Activated naive CD8-positive, alpha-beta T cell treated with anti-CD3 and anti-CD28 coated beads for 36 hours (primary cell): ENCODE measurements at regions not wholly inside any gene's neighbourhood (a gene's known extent, or its start where the extent isn't known, plus 50 kb on each side); places are given as distances from the start of the nearest gene placed in this dataset.
"Not testable (repeated sequence)": the region's sequence is repeated elsewhere in the genome, so short reads cannot be mapped to it uniquely, and the experiment has no call there.

Experiments
- DNase-seq: peaks from one replicate; pipeline ENCODE4 v3.0.0; 2021
- H3K27ac Mint-ChIP-seq: one replicate; pipeline ENCODE4 v1.8.0; 2022; ENCODE audit warnings: mild to moderate bottlenecking, moderate library complexity, mixed read lengths
- H3K27me3 Mint-ChIP-seq: one replicate; pipeline ENCODE4 v1.8.0; 2022; ENCODE audit warnings: mild to moderate bottlenecking, mixed read lengths
- H3K36me3 Mint-ChIP-seq: one replicate; pipeline ENCODE4 v1.8.0; 2021; ENCODE audit warnings: mild to moderate bottlenecking, mixed read lengths
- H3K4me1 Mint-ChIP-seq: one replicate; pipeline ENCODE4 v1.8.0; 2021; ENCODE audit warnings: mixed read lengths
- H3K4me3 Mint-ChIP-seq: one replicate; pipeline ENCODE4 v1.8.0; 2022; ENCODE audit warnings: mild to moderate bottlenecking, moderate library complexity, mixed read lengths
- H3K9me3 Mint-ChIP-seq: one replicate; pipeline ENCODE4 v1.8.0; 2022; ENCODE audit warnings: mixed read lengths

GRCh38 chr14:82889701-82890100 lies 1356.0 kb upstream of the SEL1L start:
- no peak for DNase-seq
- Mint-ChIP-seq H3K9me3 (peaks cover 23% of the 10 kb centered on the region), H3K4me1 (no peaks in the 10 kb centered on the region), H3K27ac (no peak overlapping the region), H3K4me3 (no peak overlapping the region), H3K27me3 (no peaks in the 10 kb centered on the region), H3K36me3 (no peaks in the 10 kb centered on the region)

- no peak for DNase-seq
- no peaks in the 10 kb centered on the region for H3K36me3 Mint-ChIP-seq
- no peak overlapping the region for H3K27ac Mint-ChIP-seq
- no peaks in the 10 kb centered on the region for H3K4me1 Mint-ChIP-seq
- H3K4me3 Mint-ChIP-seq = no peak overlapping the region
- no peaks in the 10 kb centered on the region for H3K27me3 Mint-ChIP-seq
- H3K9me3 Mint-ChIP-seq = peaks cover 10% of the 10 kb centered on the region
Observed at GRCh38 chr14:82896476-82896875, 1362.8 kb upstream of the SEL1L start.

- DNase-seq = no peak
- no peak overlapping the region for H3K27ac Mint-ChIP-seq
- no peaks in the 10 kb centered on the region for H3K36me3 Mint-ChIP-seq
- H3K4me1 Mint-ChIP-seq = no peaks in the 10 kb centered on the region
- H3K9me3 Mint-ChIP-seq = peaks cover 4% of the 10 kb centered on the region
- no peak overlapping the region for H3K4me3 Mint-ChIP-seq
- H3K27me3 Mint-ChIP-seq = no peaks in the 10 kb centered on the region
Observed at GRCh38 chr14:82897469-82898308, 1364.0 kb upstream of the SEL1L start.

GRCh38 chr14:82905762-82906161 lies 1372.1 kb upstream of the SEL1L start:
- Mint-ChIP-seq H3K9me3 (peaks cover 12% of the 10 kb centered on the region), H3K27ac (no peak overlapping the region), H3K4me1 (no peaks in the 10 kb centered on the region), H3K36me3 (no peaks in the 10 kb centered on the region), H3K4me3 (no peak overlapping the region), H3K27me3 (no peaks in the 10 kb centered on the region)
- DNase-seq = no peak

GRCh38 chr14:82911930-82912329 lies 1378.3 kb upstream of the SEL1L start:
- no peak overlapping the region for H3K27ac Mint-ChIP-seq
- DNase-seq = no peak
- H3K27me3 Mint-ChIP-seq = no peaks in the 10 kb centered on the region
- no peaks in the 10 kb centered on the region for H3K36me3 Mint-ChIP-seq
- peaks cover 13% of the 10 kb centered on the region for H3K9me3 Mint-ChIP-seq
- no peaks in the 10 kb centered on the region for H3K4me1 Mint-ChIP-seq
- no peak overlapping the region for H3K4me3 Mint-ChIP-seq

GRCh38 chr14:82913396-82913795 lies 1379.7 kb upstream of the SEL1L start:
- Mint-ChIP-seq H3K4me1 (no peaks in the 10 kb centered on the region), H3K27ac (no peak overlapping the region), H3K36me3 (no peaks in the 10 kb centered on the region), H3K4me3 (no peak overlapping the region), H3K9me3 (peaks cover 12% of the 10 kb centered on the region), H3K27me3 (no peaks in the 10 kb centered on the region)
- DNase-seq = no peak

- no peaks in the 10 kb centered on the region for H3K27me3 Mint-ChIP-seq
- no peak overlapping the region for H3K27ac Mint-ChIP-seq
- no peaks in the 10 kb centered on the region for H3K36me3 Mint-ChIP-seq
- H3K4me3 Mint-ChIP-seq = no peak overlapping the region
- H3K4me1 Mint-ChIP-seq = no peaks in the 10 kb centered on the region
- DNase-seq = no peak
- H3K9me3 Mint-ChIP-seq = peaks cover 16% of the 10 kb centered on the region
Observed at GRCh38 chr14:82915381-82915780, 1381.7 kb upstream of the SEL1L start.

- H3K9me3 Mint-ChIP-seq = peaks cover 3% of the 10 kb centered on the region
- DNase-seq = no peak
- no peaks in the 10 kb centered on the region for H3K27me3 Mint-ChIP-seq
- H3K27ac Mint-ChIP-seq = no peak overlapping the region
- H3K4me3 Mint-ChIP-seq = no peak overlapping the region
- H3K4me1 Mint-ChIP-seq = no peaks in the 10 kb centered on the region
- no peaks in the 10 kb centered on the region for H3K36me3 Mint-ChIP-seq
Observed at GRCh38 chr14:82935691-82936090, 1402.0 kb upstream of the SEL1L start.

- peaks cover 5% of the 10 kb centered on the region for H3K9me3 Mint-ChIP-seq
- no peaks in the 10 kb centered on the region for H3K36me3 Mint-ChIP-seq
- H3K27me3 Mint-ChIP-seq = no peaks in the 10 kb centered on the region
- no peak for DNase-seq
- H3K27ac Mint-ChIP-seq = no peak overlapping the region
- H3K4me3 Mint-ChIP-seq = no peak overlapping the region
- no peaks in the 10 kb centered on the region for H3K4me1 Mint-ChIP-seq
Observed at GRCh38 chr14:82951171-82951570, 1417.5 kb upstream of the SEL1L start.

- H3K27ac Mint-ChIP-seq = no peak overlapping the region
- H3K4me1 Mint-ChIP-seq = no peaks in the 10 kb centered on the region
- no peak for DNase-seq
- peaks cover 7% of the 10 kb centered on the region for H3K9me3 Mint-ChIP-seq
- H3K36me3 Mint-ChIP-seq = no peaks in the 10 kb centered on the region
- no peak overlapping the region for H3K4me3 Mint-ChIP-seq
- H3K27me3 Mint-ChIP-seq = no peaks in the 10 kb centered on the region
Observed at GRCh38 chr14:82963756-82964155, 1430.1 kb upstream of the SEL1L start.

GRCh38 chr14:82987502-82988124 lies 1454.0 kb upstream of the SEL1L start:
- no peaks in the 10 kb centered on the region for H3K4me1 Mint-ChIP-seq
- H3K9me3 Mint-ChIP-seq = peaks cover 5% of the 10 kb centered on the region
- H3K36me3 Mint-ChIP-seq = no peaks in the 10 kb centered on the region
- H3K4me3 Mint-ChIP-seq = no peak overlapping the region
- H3K27ac Mint-ChIP-seq = no peak overlapping the region
- DNase-seq = no peak
- no peaks in the 10 kb centered on the region for H3K27me3 Mint-ChIP-seq

GRCh38 chr14:82994547-82994946 lies 1460.9 kb upstream of the SEL1L start:
- not testable (repeated sequence) for H3K27ac Mint-ChIP-seq, H3K27me3 Mint-ChIP-seq

GRCh38 chr14:82999802-83000201 lies 1466.1 kb upstream of the SEL1L start:
- peaks cover 12% of the 10 kb centered on the region for H3K9me3 Mint-ChIP-seq
- no peaks in the 10 kb centered on the region for H3K4me1 Mint-ChIP-seq
- no peak overlapping the region for H3K4me3 Mint-ChIP-seq
- DNase-seq = no peak
- no peak overlapping the region for H3K27ac Mint-ChIP-seq
- no peaks in the 10 kb centered on the region for H3K36me3 Mint-ChIP-seq
- H3K27me3 Mint-ChIP-seq = no peaks in the 10 kb centered on the region

More at GRCh38 chr14:82994547-82994946, 1460.9 kb upstream of the SEL1L start:
- not testable (repeated sequence) for H3K36me3 Mint-ChIP-seq, H3K4me3 Mint-ChIP-seq, DNase-seq, H3K9me3 Mint-ChIP-seq, H3K4me1 Mint-ChIP-seq

- Mint-ChIP-seq H3K27ac (no peak overlapping the region), H3K4me3 (no peak overlapping the region), H3K36me3 (no peaks in the 10 kb centered on the region), H3K4me1 (no peaks in the 10 kb centered on the region), H3K9me3 (peaks cover 11% of the 10 kb centered on the region), H3K27me3 (no peaks in the 10 kb centered on the region)
- DNase-seq = no peak
Observed at GRCh38 chr14:83004456-83005006, 1470.9 kb upstream of the SEL1L start.

- Mint-ChIP-seq H3K36me3 (no peaks in the 10 kb centered on the region), H3K4me3 (no peak overlapping the region), H3K27ac (no peak overlapping the region), H3K27me3 (no peaks in the 10 kb centered on the region), H3K9me3 (peaks cover 8% of the 10 kb centered on the region), H3K4me1 (no peaks in the 10 kb centered on the region)
- no peak for DNase-seq
Observed at GRCh38 chr14:83006121-83006670, 1472.5 kb upstream of the SEL1L start.
